GM19328 (cell line): ENCODE measurements at regions not wholly inside any gene's neighbourhood (a gene's known extent, or its start where the extent isn't known, plus 50 kb on each side); places are given as distances from the start of the nearest gene placed in this dataset.

Source experiments
- ATAC-seq: cut with Tn5 transposase; IDR thresholded peaks from one replicate; pipeline ENCODE4 v1.9.1; 2021; ENCODE audit warnings: mild to moderate bottlenecking, moderate library complexity; ENCODE audit not compliant: unreplicated experiment

- no peak for ATAC-seq
These were observed 188.5 kb downstream of the HLX start for GRCh38 chr1:221067721-221068120.

DNA sequence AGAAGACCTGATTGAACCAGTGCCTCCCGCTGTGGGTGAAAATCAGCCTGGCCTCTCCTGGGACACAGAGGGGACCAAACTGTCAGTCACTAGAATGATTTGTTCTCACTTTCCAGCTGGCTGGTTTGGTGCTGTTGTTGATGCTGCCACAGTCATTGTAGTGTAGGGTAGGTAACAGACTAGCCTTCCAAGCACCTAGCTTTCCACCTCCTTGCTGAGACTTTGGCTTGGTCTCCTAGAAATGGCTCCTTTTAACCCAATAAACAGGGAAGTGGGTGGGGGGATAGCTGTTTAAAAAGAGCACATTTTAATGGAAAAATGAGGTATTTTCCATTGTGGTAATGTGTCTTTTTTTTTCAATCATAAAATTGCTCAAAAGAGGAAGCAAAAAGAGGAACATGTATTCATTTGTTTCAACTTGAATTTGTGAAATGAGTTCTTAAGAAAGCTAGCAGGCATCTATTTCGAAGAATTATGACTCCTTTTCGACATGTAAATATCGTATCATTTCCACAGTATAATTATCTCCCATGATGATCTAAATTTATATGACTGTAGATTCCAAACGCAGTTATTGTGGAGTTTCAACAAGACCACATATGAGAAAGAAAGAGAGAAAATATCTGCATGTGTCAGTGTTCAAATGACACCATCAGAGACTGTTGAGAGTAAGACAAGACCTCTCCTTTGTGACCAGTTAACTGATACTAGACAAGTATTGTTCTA is 190.1 kb downstream of the HLX start:
- ATAC-seq = peak; percentile 75

DNA sequence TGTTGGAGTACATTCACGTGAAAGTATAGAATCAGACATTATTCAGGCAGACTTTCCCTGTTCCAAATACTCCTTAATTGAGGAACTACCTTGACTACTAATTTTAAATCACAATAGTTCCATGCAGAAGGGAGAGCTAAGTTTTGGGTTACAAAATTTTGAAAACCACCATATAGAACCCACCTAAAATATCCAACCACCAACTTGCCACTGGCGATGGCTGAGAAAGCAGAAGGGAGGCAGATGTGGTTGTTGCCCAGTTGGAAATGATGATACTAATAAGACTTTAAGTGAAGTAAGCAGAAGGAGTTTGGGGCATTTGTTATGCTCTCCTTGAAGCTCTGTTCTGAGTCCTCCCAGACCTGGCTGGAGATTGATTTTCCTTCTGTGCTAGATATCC is 190.7 kb downstream of the HLX start:
- peak; percentile 4 for ATAC-seq

GRCh38 chr1:221071777-221072176 is 192.5 kb downstream of the HLX start:
- ATAC-seq = no peak

- no peak for ATAC-seq
These were observed 193.0 kb downstream of the HLX start for GRCh38 chr1:221072214-221072613.

- ATAC-seq = no peak
These were observed 195.1 kb downstream of the HLX start for GRCh38 chr1:221074332-221074731.

DNA sequence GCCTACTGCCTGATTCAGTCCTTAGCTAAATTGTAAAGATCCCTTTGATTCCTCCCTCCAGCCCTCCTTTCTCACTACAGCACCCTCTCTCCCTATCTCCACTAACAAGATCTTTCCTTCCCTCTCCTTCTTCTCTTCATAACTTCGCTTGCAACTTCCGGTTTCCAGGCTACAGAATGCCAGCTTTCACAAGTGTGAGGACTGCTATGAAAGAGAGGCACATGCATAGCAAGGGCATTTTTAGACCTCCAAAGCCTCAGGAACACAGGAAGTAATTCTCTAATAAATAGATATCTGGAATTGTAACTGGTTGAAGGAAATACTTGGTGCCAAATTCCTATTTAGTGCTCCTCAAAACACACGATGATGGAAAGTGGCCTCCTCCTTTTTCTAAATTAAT is 196.7 kb downstream of the HLX start:
- ATAC-seq = no peak

GRCh38 chr1:221076391-221076811 is 197.2 kb downstream of the HLX start:
- ATAC-seq = no peak

DNA sequence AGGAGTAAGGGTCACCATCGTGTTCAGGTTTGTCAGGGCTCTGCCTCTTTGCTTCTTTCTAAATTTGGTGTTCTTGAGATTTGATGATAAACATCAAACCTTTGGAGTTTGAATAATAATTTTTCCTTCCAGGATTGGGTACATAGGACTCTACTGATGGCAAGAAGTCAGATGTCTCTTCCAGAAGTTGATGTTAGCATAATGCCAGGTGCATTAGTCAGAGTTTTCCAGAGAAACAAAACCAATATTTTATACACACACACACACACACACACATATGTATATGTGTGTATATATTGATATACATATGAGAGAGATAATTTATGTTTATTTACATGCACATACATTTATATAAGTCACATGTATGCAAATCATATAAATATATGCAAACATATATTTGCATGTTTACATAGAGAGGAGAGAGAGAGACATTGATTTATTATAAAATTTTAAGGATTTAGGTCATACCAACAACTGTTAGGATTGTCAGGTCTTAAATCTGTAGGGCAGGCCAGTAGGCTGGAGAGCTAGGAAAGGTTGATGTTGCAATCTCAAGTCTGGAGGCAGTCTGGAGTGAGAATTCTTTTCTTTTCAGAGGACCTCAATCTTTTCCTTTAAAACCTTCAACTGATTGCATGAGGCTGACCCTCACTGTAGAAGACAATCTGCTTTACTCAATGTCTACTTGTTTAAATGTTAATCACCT is 199.2 kb downstream of the HLX start:
- ATAC-seq = no peak

DNA sequence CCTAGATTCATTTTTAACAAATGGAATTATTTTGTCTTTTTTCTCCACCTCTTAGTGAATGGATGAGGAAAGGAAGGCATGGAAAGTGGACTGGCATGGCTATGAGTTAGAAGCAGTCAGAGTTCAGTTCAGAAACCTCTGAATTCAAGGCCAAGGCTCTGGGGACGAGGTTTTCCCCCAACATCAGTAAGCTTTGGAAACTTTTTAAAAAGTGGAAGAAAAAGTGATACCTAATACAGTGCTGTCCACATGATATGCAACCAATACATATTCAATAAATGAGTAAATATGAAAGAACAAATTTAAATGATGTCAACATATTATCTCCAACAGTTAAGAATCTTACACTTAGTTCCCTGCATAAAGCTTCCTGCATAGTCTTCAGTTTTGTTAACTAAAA is 204.7 kb downstream of the HLX start:
- ATAC-seq = no peak

DNA sequence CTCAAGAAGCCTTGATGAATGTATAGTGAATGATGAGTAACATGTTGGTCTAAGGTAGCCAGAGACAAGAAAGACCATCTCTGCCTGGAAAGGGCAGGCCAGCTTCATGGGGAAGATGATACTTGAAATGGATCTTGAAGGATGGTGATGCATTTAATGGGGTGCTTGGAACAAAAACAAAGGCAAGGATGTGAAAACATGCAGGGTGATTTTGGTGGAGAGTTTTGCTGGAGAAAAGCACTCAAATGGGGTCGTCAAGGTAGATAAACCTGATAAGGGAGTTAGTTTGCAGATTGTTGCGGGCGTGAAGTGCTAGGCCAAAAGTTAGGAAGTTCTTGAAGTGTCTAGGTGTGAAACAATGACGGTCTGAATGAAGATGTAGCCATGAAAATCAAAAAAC is 205.4 kb downstream of the HLX start:
- no peak for ATAC-seq

GRCh38 chr1:221085701-221086375 is 206.6 kb downstream of the HLX start:
- ATAC-seq = no peak

DNA sequence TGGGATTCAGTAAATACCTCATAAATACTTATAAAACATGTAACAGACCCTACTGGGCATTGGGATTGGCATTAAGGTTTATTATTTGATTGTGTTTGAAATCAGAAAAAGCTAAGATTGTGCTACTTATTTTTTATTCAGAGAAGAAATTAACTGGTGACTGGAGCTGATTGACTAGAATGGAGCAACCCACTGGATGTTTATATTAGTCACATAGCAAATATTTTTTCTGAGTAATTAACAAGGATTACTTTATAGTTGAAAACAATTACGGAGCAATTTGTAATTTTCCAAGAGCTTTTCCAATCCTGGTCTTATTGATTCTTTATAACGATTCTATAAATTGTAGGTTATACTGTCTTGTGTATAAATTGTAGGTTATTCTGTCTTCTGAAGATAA is 208.7 kb downstream of the HLX start:
- ATAC-seq = no peak

DNA sequence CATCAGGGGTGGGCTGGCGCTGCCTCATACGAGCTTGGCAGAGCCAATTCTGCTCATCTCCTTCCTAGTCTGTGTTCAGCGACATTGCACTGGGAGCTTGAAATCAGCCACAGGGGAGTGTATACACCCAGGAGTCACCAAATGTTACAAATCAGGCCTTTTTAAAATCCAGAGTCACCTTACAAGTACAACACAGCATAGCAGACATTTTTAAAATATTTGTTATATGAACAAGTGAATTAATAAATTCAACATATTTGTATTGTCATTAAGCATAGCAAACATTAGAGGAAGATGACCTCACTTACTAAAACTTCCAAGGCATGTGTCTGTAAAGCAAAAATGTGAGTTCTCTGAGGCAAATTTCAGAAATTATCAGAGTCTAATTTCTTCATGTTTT is 210.0 kb downstream of the HLX start:
- ATAC-seq = no peak

DNA sequence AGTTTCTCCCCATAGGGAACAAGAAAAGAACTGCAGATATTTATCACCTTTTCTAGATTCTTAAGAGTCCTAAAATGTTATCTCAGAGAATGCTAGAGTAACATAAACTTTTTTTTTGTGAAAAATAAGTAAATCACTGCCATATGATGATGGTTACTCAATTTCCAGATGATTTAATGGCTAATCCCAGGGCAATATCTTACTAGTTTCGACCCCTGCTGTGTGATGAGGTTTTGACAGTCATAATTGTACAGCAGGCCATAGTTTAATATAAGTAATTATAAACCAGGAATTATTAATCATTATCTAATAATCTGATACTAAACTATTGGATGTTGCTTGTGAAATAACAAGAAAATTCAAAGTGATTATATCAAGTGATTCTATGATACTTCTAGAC is 210.6 kb downstream of the HLX start:
- no peak for ATAC-seq

DNA sequence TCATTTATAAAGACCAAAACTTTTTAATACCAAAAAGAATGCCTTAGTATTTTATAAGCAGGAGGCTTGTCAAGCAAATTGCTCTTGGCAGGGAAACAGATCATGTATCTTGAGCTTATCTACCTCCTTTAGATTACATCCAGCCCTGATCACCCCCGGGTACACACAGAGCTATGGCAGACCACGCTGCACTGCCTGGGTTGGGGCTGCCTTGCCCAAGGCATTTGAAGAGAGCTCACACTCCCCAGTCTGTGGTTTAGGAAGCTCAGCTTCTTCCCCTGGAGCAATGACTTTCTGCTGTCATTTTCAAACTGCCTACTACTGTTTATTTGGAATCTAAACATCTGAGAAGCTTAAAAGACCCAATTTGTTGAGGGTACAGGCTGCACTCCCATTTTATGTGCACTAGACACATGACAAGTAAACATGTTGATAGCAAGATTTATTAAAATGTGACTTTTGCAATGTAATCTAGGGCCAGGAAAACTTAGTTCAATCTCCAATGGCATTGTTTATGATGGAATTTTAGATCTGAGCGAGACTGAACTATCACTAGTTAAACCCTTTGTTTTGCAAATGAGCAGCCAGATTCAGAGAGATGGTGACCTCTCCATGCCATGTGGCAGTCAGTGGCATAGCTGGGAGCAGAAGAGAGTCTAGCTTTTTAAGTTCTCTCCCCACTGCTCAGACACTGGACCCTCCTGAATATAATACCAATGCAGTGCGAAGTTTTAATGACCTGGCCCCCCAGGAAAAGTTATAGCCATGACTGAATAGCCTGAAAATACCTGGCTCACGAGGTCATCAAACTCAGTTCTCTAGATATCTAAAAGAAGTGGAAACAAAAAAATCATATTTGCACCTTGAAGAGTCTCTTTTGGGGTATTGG is 214.9 kb downstream of the HLX start:
- ATAC-seq = no peak

- ATAC-seq = no peak
These were observed 218.4 kb downstream of the HLX start for GRCh38 chr1:221097479-221098281.

DNA sequence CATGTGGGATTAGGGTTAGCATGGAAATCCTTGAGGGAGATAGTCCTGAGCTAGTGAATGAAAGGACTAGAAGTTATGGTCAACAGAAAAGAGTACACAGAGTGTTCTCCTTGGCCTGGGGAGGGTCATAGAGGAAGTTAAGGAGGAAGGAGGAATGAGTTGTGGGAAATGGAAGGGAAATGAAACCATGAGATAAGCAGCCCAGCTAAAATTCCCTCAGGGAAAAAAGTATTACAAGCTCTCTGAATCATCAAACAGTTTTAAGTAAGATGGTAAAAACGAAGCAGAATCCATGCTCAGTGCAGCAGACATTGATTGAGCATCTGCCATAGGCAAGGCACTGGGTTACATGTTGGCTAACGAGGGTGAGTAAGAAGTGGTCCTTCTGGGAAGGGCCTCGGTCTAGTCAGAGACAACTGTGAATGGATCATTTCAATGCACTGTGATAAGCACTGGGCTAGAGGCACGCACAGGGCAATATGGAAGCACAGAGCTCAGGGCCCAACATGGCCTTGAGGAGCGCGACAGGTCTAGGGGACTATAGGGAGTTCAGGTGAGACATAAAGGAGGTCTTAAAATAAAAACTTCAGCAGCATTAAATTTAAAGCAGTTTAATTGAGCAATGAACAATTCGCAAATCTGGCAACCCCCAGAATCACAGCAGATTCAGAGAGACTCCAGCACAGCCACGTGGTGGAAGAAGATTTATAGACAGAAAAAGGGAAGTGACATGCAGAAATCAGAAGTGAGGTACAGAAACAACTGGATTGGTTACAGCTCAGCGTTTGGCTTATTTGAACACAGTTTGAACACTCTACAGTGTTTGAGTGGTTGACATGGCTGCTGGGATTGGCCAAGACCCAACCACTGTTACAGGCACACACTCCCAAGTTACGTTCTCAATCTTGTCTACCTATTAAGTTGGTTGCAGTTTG is 219.5 kb downstream of the HLX start:
- ATAC-seq = no peak
